ENCODE measurements at regions not wholly inside any gene's neighbourhood (a gene's known extent, or its start where the extent isn't known, plus 50 kb on each side); places are given as distances from the start of the nearest gene placed in this dataset.
A peak's percentile ranks its signal among the peaks of the same experiment; 100 is the strongest.

DNA sequence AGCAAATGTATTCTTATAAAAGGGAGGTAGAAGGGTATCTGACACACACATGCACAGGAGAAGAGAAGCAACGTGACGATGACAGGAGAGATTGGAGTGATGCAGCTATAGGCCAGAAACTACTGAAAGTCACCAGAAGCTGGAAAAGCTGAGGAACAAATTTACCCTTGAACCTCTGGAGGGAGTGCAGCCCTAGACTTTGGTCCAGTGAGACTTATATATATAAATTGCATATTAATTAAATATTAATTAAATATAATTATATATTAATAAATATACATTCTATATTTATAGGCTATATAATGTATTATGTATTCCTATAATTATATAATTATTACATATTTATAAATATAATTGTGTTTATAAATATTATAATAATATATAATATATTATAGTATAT, 96.5 kb upstream of the LMCD1 start:
- H3K27me3 ChIP-seq = no peaks in the 10 kb centered on the region
- no peaks in the 10 kb centered on the region for H3K4me1 ChIP-seq
- TF ChIP-seq, protein P1, sequence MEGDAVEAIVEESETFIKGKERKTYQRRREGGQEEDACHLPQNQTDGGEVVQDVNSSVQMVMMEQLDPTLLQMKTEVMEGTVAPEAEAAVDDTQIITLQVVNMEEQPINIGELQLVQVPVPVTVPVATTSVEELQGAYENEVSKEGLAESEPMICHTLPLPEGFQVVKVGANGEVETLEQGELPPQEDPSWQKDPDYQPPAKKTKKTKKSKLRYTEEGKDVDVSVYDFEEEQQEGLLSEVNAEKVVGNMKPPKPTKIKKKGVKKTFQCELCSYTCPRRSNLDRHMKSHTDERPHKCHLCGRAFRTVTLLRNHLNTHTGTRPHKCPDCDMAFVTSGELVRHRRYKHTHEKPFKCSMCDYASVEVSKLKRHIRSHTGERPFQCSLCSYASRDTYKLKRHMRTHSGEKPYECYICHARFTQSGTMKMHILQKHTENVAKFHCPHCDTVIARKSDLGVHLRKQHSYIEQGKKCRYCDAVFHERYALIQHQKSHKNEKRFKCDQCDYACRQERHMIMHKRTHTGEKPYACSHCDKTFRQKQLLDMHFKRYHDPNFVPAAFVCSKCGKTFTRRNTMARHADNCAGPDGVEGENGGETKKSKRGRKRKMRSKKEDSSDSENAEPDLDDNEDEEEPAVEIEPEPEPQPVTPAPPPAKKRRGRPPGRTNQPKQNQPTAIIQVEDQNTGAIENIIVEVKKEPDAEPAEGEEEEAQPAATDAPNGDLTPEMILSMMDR (IDR thresholded peaks at IDR 0.05) = no peak
- TF ChIP-seq EP300 (IDR thresholded peaks at IDR 0.05; ENCODE audit: low read depth) = no peak
- TF ChIP-seq POLR2A (IDR thresholded peaks at IDR 0.05) = no peak
- no peak for TF ChIP-seq POLR2AphosphoS5 (IDR thresholded peaks at IDR 0.05)
- H3K9me3 ChIP-seq = peaks cover 0 to 5% of the 10 kb centered on the region in 2 donors
- no peaks in the 10 kb centered on the region for H3K36me3 ChIP-seq
- intact Hi-C loops (cut with DNase I; ENCODE audit: low total_unique reads) (no loop called here), in situ Hi-C loops (cut with MboI; ENCODE audit: low pct_ligation_motif_present in 1 of 4, low pct_unique_long_range_greater_than_20kb in 1 of 4, low sequenced_read_pairs in 3 of 4) (no loop called here)
- DNase-seq = no peak
- no peak overlapping the region for H3K4me3 ChIP-seq
- 88 to 93% methylated on average over 2 of the region's 2 CpGs for WGBS, 2 donors (ENCODE audit: low coverage in 1 of 2)
- H3K27ac ChIP-seq = no peak overlapping the region

DNA sequence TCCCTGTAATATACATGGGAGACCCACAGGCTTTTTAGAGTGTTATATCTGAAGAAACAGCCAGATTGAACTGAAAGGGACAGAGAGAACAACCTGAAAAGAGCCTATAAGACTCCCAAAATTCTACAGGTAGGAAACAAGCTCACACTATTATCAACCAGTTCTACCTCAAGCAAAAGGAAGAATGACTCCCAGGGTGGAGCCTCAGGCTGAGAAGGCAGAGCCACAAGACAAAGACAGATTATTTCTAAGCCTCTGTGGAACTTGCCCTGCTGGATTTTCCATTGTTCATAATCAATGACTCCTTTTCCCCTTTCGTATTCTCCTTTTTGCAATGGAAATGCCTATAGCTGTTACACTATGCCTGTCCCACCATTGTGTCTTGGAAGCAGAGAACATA, 95.1 kb upstream of the LMCD1 start:
- H3K4me3 ChIP-seq = no peak overlapping the region
- H3K4me1 ChIP-seq = no peaks in the 10 kb centered on the region
- intact Hi-C loops (cut with DNase I; ENCODE audit: low total_unique reads) (no loop called here), in situ Hi-C loops (cut with MboI; ENCODE audit: low pct_ligation_motif_present in 1 of 4, low pct_unique_long_range_greater_than_20kb in 1 of 4, low sequenced_read_pairs in 3 of 4) (no loop called here)
- peaks cover 0 to 5% of the 10 kb centered on the region in 2 donors for H3K9me3 ChIP-seq
- H3K27me3 ChIP-seq = no peaks in the 10 kb centered on the region
- no peak for DNase-seq
- TF ChIP-seq POLR2AphosphoS5 (IDR thresholded peaks at IDR 0.05) (no peak), POLR2A (IDR thresholded peaks at IDR 0.05) (no peak), EP300 (IDR thresholded peaks at IDR 0.05; ENCODE audit: low read depth) (no peak)
- TF ChIP-seq, protein P1 (IDR thresholded peaks at IDR 0.05) = no peak
- H3K27ac ChIP-seq = no peak overlapping the region
- no peaks in the 10 kb centered on the region for H3K36me3 ChIP-seq
- 75 to 93% methylated on average over 1 of the region's 1 CpG for whole genome bisulfite sequencing, 2 donors (ENCODE audit: low coverage in 1 of 2)

DNA sequence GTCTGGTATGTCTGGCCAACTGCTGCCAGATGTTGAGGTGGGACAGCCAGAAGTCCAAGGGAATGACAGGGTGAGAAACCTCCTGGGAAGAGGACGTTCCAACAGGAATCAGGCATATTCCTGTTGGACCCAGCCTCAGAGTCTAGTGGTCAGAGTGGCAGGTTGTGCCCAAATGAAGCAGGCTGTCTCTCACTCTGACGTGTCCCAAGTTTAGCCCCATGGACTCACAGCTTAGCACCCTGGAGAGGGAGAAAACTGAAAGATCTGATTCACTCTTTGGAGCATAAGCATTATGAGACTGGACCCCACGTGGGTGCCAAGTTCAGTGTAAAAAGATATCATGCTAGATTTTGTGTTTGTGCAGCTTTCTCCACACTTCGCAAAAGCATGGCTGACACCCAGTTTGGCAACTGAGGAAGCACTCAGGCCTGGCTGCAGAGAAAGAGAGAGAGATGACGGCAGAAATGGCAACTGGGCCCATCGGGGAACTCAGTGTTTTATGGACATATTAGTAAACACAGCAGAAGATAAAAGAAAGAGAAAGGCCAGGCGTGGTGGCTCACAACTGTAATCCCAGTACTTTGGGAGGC, 88.2 kb upstream of the LMCD1 start:
- Histone ChIP-seq H3K27ac (no peak overlapping the region), H3K36me3 (no peaks in the 10 kb centered on the region), H3K4me3 (no peak overlapping the region), H3K9me3 (no peaks in the 10 kb centered on the region), H3K4me1 (peaks cover 0 to 4% (median 0%) of the 10 kb centered on the region in 4 donors), H3K27me3 (no peaks in the 10 kb centered on the region)
- intact Hi-C loops (cut with DNase I; ENCODE audit: low total_unique reads) = no loop called here
- no peak for TF ChIP-seq EP300 (IDR thresholded peaks at IDR 0.05; ENCODE audit: low read depth)
- TF ChIP-seq, protein P1 (IDR thresholded peaks at IDR 0.05) = no peak
- TF ChIP-seq POLR2A (IDR thresholded peaks at IDR 0.05) = no peak
- 69 to 76% methylated on average over 7 of the region's 7 CpGs for WGBS, 2 donors (ENCODE audit: low coverage in 1 of 2)
- no peak for DNase-seq
- in situ Hi-C loops (cut with MboI; ENCODE audit: low pct_ligation_motif_present in 1 of 4, low pct_unique_long_range_greater_than_20kb in 1 of 4, low sequenced_read_pairs in 3 of 4) = no loop called here

DNA sequence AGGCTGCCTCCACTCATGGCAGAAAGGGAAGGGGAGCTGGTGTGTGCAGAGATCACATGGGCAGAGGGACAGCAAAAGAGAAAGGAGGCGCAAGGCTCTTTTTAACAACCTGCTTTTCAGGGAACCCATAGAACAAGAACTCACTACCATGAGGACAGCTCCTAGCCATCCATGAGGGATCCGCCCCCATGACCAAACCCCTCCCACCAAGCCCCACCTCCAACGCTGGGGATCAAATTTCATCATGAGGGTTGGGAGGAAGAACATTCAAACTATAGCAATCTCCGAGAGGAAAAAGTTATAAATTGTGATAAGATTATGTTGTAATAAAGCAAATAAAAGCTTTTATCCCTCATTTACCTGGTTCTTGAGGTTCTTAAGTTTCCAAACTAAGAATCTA, 84.7 kb upstream of the LMCD1 start:
- H3K27ac ChIP-seq = no peak overlapping the region
- H3K4me3 ChIP-seq = peak overlapping the region in 2 of 4 donors; percentile 5 to 23
- H3K4me1 ChIP-seq = peaks cover 0 to 4% (median 0%) of the 10 kb centered on the region in 4 donors
- 0 to 69% methylated on average over 1 to 4 of the region's 4 CpGs for WGBS, 2 donors (ENCODE audit: low coverage in 1 of 2)
- no peaks in the 10 kb centered on the region for H3K27me3 ChIP-seq
- peak; percentile 37 for DNase-seq
- H3K36me3 ChIP-seq = no peaks in the 10 kb centered on the region
- intact Hi-C loops (cut with DNase I; ENCODE audit: low total_unique reads) (no loop called here), in situ Hi-C loops (cut with MboI; ENCODE audit: low pct_ligation_motif_present in 1 of 4, low pct_unique_long_range_greater_than_20kb in 1 of 4, low sequenced_read_pairs in 3 of 4) (no loop called here)
- H3K9me3 ChIP-seq = no peaks in the 10 kb centered on the region
- TF ChIP-seq POLR2AphosphoS5 (IDR thresholded peaks at IDR 0.05) (no peak), POLR2A (IDR thresholded peaks at IDR 0.05) (no peak), EP300 (IDR thresholded peaks at IDR 0.05; ENCODE audit: low read depth) (no peak)
- TF ChIP-seq, protein P1 (IDR thresholded peaks at IDR 0.05) = no peak
